ENCODE measurements at regions not wholly inside any gene's neighbourhood (a gene's known extent, or its start where the extent isn't known, plus 50 kb on each side); places are given as distances from the start of the nearest gene placed in this dataset.

DNA sequence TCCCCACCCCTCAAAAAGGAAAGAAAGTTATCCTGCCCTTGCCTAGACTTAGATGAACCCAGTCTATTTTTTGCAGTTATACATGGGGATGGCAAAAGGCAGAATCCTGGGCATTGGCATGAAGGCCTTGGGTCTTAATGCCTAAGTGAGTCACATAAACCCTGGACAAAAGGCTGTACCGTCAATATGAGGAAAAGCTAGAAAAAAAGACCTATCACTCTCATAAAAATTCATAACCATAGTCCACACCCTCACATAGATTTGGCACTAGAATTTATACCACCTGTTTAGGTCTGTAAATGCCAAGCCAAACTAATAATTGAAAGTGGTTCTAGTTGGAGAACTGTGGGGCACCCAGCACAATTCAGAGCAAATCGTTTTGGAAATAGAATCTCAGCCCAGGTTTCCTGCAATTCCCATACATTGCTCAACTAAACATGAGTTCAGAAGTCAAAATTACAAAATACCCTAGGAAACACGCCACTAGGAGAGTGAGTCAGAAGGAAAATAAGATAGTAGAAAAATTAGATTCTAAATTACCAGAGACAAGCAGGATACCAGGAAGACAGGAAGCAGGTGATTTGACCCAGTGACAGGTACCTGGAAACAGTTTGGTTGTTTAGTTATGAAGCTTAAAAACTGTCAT, 70.4 kb upstream of the FUCA2 start:
- Mint-ChIP-seq H3K9me3 (no peaks in the 10 kb centered on the region), H3K27me3 (no peaks in the 10 kb centered on the region), H3K36me3 (no peaks in the 10 kb centered on the region), H3K27ac (no peak overlapping the region), H3K4me3 (no peak overlapping the region), H3K4me1 (peaks cover 3% of the 10 kb centered on the region)
- no peak for DNase-seq

DNA sequence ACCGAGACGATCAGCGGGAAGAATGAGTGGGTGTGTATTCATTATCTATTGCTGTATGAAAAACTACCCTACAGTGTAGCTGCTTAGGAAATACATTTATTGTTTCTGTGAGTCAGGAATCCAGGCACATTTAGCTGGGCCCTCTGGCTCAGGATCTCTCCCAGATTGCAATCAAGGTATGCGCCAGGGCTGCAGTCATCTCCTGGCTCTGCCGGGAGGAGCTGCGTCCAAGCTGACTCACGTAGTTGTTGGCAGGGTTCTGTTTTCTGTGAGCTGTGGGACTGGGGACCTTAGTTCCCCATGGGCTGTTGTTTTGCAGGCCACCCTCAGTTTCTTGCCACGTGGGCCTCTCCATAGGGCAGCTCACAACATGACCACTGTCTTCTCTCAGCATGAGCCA, 68.2 kb upstream of the FUCA2 start:
- Mint-ChIP-seq H3K9me3 (no peaks in the 10 kb centered on the region), H3K27me3 (no peaks in the 10 kb centered on the region), H3K36me3 (no peaks in the 10 kb centered on the region), H3K27ac (no peak overlapping the region), H3K4me3 (no peak overlapping the region), H3K4me1 (peaks cover 3% of the 10 kb centered on the region)
- DNase-seq, result no peak

DNA sequence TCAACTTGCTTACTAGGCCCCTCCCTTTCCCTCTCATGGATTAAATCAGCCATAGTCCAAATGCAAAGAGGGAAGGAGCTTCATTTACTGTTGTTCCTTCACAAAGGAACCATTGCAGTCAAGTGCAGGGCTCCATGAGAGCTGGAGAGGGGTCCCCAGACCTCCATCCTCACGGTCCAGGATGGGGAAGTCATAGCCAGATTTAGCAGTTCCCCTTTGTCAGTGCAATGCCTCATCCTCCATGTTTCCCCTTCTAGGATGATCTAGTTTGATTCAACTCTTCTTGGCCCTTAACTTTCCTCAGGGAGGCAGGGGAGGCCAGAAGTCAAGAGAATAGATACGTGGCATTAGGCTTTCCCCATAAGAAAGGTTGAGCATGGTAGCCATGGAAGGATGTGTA, 66.5 kb upstream of the FUCA2 start:
- DNase-seq, result no peak
- Mint-ChIP-seq H3K4me3 (no peak overlapping the region), H3K9me3 (no peaks in the 10 kb centered on the region), H3K4me1 (peaks cover 3% of the 10 kb centered on the region), H3K27ac (no peak overlapping the region), H3K27me3 (no peaks in the 10 kb centered on the region), H3K36me3 (no peaks in the 10 kb centered on the region)

GRCh38 chr6:143575901-143576426, 64.4 kb upstream of the FUCA2 start:
- Mint-ChIP-seq H3K9me3 (no peaks in the 10 kb centered on the region), H3K27me3 (no peaks in the 10 kb centered on the region), H3K27ac (no peak overlapping the region), H3K4me1 (no peaks in the 10 kb centered on the region), H3K4me3 (no peak overlapping the region), H3K36me3 (no peaks in the 10 kb centered on the region)
- DNase-seq, result no peak

GRCh38 chr6:143575440-143575839, 63.9 kb upstream of the FUCA2 start:
- no peaks in the 10 kb centered on the region for H3K4me1 Mint-ChIP-seq
- H3K9me3 Mint-ChIP-seq, result no peaks in the 10 kb centered on the region

GRCh38 chr6:143570147-143570853, 58.8 kb upstream of the FUCA2 start:
- Mint-ChIP-seq H3K9me3 (no peaks in the 10 kb centered on the region), H3K27me3 (no peaks in the 10 kb centered on the region), H3K4me3 (no peak overlapping the region), H3K4me1 (no peaks in the 10 kb centered on the region), H3K27ac (no peak overlapping the region), H3K36me3 (no peaks in the 10 kb centered on the region)
- no peak for DNase-seq

More at GRCh38 chr6:143575440-143575839, 63.9 kb upstream of the FUCA2 start:
- no peak overlapping the region for H3K4me3 Mint-ChIP-seq
- no peaks in the 10 kb centered on the region for H3K27me3 Mint-ChIP-seq
- no peaks in the 10 kb centered on the region for H3K36me3 Mint-ChIP-seq
- H3K27ac Mint-ChIP-seq, result no peak overlapping the region
- DNase-seq, result peak; percentile 42

DNA sequence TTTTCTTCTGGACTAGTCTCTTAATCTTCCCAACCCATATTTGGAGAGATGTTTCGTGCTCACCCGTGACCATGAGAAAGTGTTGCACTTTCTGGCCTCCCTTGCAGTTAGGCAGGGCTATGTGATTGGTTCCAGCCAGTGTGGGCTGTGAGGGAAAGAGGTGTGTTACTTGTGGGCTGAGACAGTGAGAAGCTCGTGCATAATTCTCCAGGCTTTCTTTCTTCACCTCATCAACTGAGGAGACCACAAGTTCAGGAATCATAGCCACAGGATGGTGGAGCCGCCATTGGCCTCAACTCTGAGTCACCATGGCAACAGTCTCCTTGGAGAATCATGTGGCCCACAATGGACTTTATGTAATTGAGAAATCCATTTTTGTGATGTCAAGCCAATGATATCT, 57.5 kb upstream of the FUCA2 start:
- no peaks in the 10 kb centered on the region for H3K27me3 Mint-ChIP-seq
- no peak overlapping the region for H3K27ac Mint-ChIP-seq
- H3K4me1 Mint-ChIP-seq, result no peaks in the 10 kb centered on the region
- DNase-seq, result no peak
- no peaks in the 10 kb centered on the region for H3K36me3 Mint-ChIP-seq
- no peaks in the 10 kb centered on the region for H3K9me3 Mint-ChIP-seq
- H3K4me3 Mint-ChIP-seq, result no peak overlapping the region

DNA sequence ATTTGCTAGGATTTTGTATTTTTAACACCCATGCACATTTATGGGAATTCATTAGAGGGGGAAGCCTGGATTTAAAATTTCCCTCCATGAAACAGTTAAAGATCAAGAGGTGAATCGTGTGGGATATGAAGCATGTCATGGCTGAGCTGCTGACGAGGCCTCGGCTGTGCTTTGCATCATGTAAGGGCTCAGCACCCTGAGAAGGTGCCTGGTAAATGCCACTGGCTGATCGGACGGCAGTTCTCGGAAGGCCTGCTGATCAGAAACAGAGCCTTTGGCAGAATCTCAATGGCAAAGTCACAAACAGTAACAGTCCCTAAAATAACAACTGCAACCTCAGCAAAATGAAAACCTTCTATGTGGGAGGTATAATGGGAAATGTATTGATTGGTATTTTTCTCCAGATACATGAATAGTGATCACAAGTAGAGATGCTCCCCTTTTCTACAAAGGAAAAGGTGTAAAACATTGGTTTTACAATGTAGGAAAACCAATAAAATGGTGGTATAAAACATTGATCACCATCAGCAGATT, 53.0 kb upstream of the FUCA2 start:
- DNase-seq, result no peak
- H3K27ac Mint-ChIP-seq, result no peak overlapping the region
- no peaks in the 10 kb centered on the region for H3K27me3 Mint-ChIP-seq
- H3K4me1 Mint-ChIP-seq, result no peaks in the 10 kb centered on the region
- no peak overlapping the region for H3K4me3 Mint-ChIP-seq
- H3K9me3 Mint-ChIP-seq, result no peaks in the 10 kb centered on the region
- H3K36me3 Mint-ChIP-seq, result no peaks in the 10 kb centered on the region

GRCh38 chr6:143562143-143562542, 50.6 kb upstream of the FUCA2 start:
- no peaks in the 10 kb centered on the region for H3K9me3 Mint-ChIP-seq
- H3K4me1 Mint-ChIP-seq, result no peaks in the 10 kb centered on the region
- H3K27me3 Mint-ChIP-seq, result no peaks in the 10 kb centered on the region
- no peak overlapping the region for H3K27ac Mint-ChIP-seq
- DNase-seq, result no peak
- H3K4me3 Mint-ChIP-seq, result no peak overlapping the region
- no peaks in the 10 kb centered on the region for H3K36me3 Mint-ChIP-seq
